ENCODE measurements at regions not wholly inside any gene's neighbourhood (a gene's known extent, or its start where the extent isn't known, plus 50 kb on each side); places are given as distances from the start of the nearest gene placed in this dataset.

GRCh38 chr6:10248378-10248843 is 166.5 kb downstream of the TFAP2A start:
- ATAC-seq, result no peak
- Histone ChIP-seq H3K9me3 (no peaks in the 10 kb centered on the region), H3K36me3 (no peaks in the 10 kb centered on the region), H3K4me1 (no peaks in the 10 kb centered on the region), H3K4me3 (no peak overlapping the region), H3K27me3 (peaks cover 0 to 11% (median 0%) of the 10 kb centered on the region in 7 donors), H3K27ac (no peak overlapping the region)
- WGBS, 2 donors, result 54 to 62% methylated on average over 7 of the region's 7 CpGs
- no peak for TF ChIP-seq CTCF (IDR thresholded peaks at IDR 0.05)
- no peak for DNase-seq
- intact Hi-C loops (cut with DNase I), result no loop called here

- Histone ChIP-seq H3K27me3 (peaks cover 0 to 8% (median 0%) of the 10 kb centered on the region in 7 donors), H3K9me3 (no peaks in the 10 kb centered on the region), H3K36me3 (no peaks in the 10 kb centered on the region), H3K4me3 (no peak overlapping the region), H3K4me1 (no peaks in the 10 kb centered on the region), H3K27ac (no peak overlapping the region)
- TF ChIP-seq CTCF (IDR thresholded peaks at IDR 0.05), result no peak
- intact Hi-C loops (cut with DNase I), result no loop called here
- 73 to 74% methylated on average over 10 of the region's 10 CpGs for WGBS, 2 donors
- DNase-seq, result no peak
- no peak for ATAC-seq
Observed at GRCh38 chr6:10237298-10238038, 177.4 kb downstream of the TFAP2A start.

GRCh38 chr6:10235344-10235743 is 179.5 kb downstream of the TFAP2A start:
- no peaks in the 10 kb centered on the region for H3K9me3 ChIP-seq

GRCh38 chr6:10230531-10230930 is 184.3 kb downstream of the TFAP2A start:
- H3K9me3 ChIP-seq, result peaks cover 0 to 25% (median 3%) of the 10 kb centered on the region in 11 donors
- H3K27ac ChIP-seq, result no peak overlapping the region
- H3K4me3 ChIP-seq, result no peak overlapping the region
- H3K27me3 ChIP-seq, result no peaks in the 10 kb centered on the region
- ATAC-seq, result no peak
- H3K4me1 ChIP-seq, result no peaks in the 10 kb centered on the region
- H3K36me3 ChIP-seq, result no peaks in the 10 kb centered on the region
- intact Hi-C loops (cut with DNase I), result no loop called here
- no peak for TF ChIP-seq CTCF (IDR thresholded peaks at IDR 0.05)
- DNase-seq, result no peak

More at GRCh38 chr6:10235344-10235743, 179.5 kb downstream of the TFAP2A start:
- intact Hi-C loops (cut with DNase I), result no loop called here
- Histone ChIP-seq H3K4me3 (no peak overlapping the region), H3K27ac (no peak overlapping the region), H3K27me3 (peaks cover 0 to 5% (median 0%) of the 10 kb centered on the region in 7 donors), H3K4me1 (no peaks in the 10 kb centered on the region), H3K36me3 (no peaks in the 10 kb centered on the region)
- no peak for TF ChIP-seq CTCF (IDR thresholded peaks at IDR 0.05)
- ATAC-seq, result no peak
- no peak for DNase-seq
- 54 to 77% methylated on average over 4 of the region's 4 CpGs for WGBS, 2 donors
